ENCODE measurements at regions not wholly inside any gene's neighbourhood (a gene's known extent, or its start where the extent isn't known, plus 50 kb on each side); places are given as distances from the start of the nearest gene placed in this dataset. TPM values are rescaled to one million over a fixed set of nuclear protein-coding genes. Genes with fewer than 3 reads are reported as not detected.

Small RNA genes lying in the stretch of these regions (microRNA-seq; reads per million reads assigned to microRNA genes)
- not detected for gene MIR3680-2
